Nephron (organoid): ENCODE measurements at regions not wholly inside any gene's neighbourhood (a gene's known extent, or its start where the extent isn't known, plus 50 kb on each side); places are given as distances from the start of the nearest gene placed in this dataset.
"Not testable (repeated sequence)": the region's sequence is repeated elsewhere in the genome, so short reads cannot be mapped to it uniquely, and the experiment has no call there.

Experiments used
- H3K27ac Mint-ChIP-seq, 3 experiments: 2 replicates each; pipeline ENCODE4 v1.8.0; 2020; ENCODE audit warnings: mixed read lengths in 3 of 3, mild to moderate bottlenecking in 2 of 3, moderate library complexity in 1 of 3
- H3K27me3 Mint-ChIP-seq: 2 replicates; pipeline ENCODE4 v1.8.0; 2021; ENCODE audit warnings: low read depth, mild to moderate bottlenecking, moderate library complexity, mixed read lengths
- H3K36me3 Mint-ChIP-seq: 2 replicates; pipeline ENCODE4 v1.8.0; 2020; ENCODE audit warnings: low read depth, mixed read lengths
- H3K4me1 Mint-ChIP-seq: 2 replicates; pipeline ENCODE4 v1.8.0; 2020; ENCODE audit warnings: mixed read lengths
- H3K4me3 Mint-ChIP-seq, 3 experiments: 2 replicates each; pipeline ENCODE4 v1.8.0; 2020; ENCODE audit warnings: mild to moderate bottlenecking in 3 of 3, mixed read lengths in 3 of 3, moderate library complexity in 2 of 3
- H3K9me3 Mint-ChIP-seq: 2 replicates; pipeline ENCODE4 v1.8.0; 2020; ENCODE audit warnings: mixed read lengths
- TF ChIP-seq, protein P1 (sequence below), 3 experiments: fragments of 200-600 bp; sonication (generic); IDR thresholded peaks; one replicate each; pipeline ENCODE4 v1.5.0; 2021; ENCODE audit warnings: antibody characterized with exemption in 3 of 3; ENCODE audit not compliant: unreplicated experiment in 3 of 3

DNA sequence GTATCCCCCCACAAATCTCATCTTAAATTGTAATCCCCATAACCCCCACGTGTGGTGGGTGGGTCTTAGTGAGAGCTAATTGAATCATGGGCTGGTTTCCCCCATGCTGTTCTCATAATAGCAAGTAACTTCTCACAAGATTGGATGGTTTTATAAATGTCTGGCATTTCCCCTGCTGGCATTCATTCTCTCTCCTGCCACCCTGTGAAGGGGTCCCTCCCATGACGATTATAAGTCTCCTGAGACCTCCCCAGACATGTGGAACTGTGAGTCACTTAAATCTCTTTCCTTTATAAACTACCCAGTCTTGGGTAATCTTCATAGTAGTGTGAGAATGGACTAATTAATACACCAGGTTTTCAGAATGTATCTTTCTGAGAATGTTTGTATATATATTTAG is 1159.4 kb downstream of the FAM181B start:
- TF ChIP-seq, protein P1, sequence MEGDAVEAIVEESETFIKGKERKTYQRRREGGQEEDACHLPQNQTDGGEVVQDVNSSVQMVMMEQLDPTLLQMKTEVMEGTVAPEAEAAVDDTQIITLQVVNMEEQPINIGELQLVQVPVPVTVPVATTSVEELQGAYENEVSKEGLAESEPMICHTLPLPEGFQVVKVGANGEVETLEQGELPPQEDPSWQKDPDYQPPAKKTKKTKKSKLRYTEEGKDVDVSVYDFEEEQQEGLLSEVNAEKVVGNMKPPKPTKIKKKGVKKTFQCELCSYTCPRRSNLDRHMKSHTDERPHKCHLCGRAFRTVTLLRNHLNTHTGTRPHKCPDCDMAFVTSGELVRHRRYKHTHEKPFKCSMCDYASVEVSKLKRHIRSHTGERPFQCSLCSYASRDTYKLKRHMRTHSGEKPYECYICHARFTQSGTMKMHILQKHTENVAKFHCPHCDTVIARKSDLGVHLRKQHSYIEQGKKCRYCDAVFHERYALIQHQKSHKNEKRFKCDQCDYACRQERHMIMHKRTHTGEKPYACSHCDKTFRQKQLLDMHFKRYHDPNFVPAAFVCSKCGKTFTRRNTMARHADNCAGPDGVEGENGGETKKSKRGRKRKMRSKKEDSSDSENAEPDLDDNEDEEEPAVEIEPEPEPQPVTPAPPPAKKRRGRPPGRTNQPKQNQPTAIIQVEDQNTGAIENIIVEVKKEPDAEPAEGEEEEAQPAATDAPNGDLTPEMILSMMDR (IDR thresholded peaks at IDR 0.05; ENCODE audit: unreplicated experiment in 3 of 3): no peak
- no peaks in the 10 kb centered on the region for H3K4me1 Mint-ChIP-seq
- H3K9me3 Mint-ChIP-seq: no peaks in the 10 kb centered on the region
- H3K27ac Mint-ChIP-seq: no peak overlapping the region
- no peak overlapping the region for H3K4me3 Mint-ChIP-seq
- H3K36me3 Mint-ChIP-seq: no peaks in the 10 kb centered on the region
- no peaks in the 10 kb centered on the region for H3K27me3 Mint-ChIP-seq

DNA sequence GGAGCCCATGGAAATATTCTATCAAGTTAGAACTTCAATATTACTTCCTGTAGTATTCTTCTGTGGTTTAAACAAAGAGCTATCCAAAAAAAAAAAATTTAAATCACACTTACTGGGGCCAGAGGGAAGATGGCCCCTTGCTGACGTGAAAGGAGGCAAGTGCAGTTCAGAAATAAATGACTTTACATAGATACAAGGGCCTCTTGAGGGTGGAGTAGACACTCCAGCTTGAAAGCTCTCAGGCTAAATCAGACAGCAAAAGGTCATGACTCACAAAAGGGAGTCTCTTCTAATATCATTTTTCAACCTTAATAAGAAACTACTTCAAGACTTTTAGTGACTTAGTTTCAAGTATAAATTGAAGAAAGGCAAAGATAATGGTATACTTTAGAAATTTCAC is 1160.3 kb downstream of the FAM181B start:
- TF ChIP-seq, protein P1 (IDR thresholded peaks at IDR 0.05; ENCODE audit: unreplicated experiment in 3 of 3): no peak
- H3K4me1 Mint-ChIP-seq: no peaks in the 10 kb centered on the region
- H3K27me3 Mint-ChIP-seq: no peaks in the 10 kb centered on the region
- H3K4me3 Mint-ChIP-seq: no peak overlapping the region
- H3K36me3 Mint-ChIP-seq: no peaks in the 10 kb centered on the region
- no peak overlapping the region for H3K27ac Mint-ChIP-seq
- H3K9me3 Mint-ChIP-seq: no peaks in the 10 kb centered on the region

DNA sequence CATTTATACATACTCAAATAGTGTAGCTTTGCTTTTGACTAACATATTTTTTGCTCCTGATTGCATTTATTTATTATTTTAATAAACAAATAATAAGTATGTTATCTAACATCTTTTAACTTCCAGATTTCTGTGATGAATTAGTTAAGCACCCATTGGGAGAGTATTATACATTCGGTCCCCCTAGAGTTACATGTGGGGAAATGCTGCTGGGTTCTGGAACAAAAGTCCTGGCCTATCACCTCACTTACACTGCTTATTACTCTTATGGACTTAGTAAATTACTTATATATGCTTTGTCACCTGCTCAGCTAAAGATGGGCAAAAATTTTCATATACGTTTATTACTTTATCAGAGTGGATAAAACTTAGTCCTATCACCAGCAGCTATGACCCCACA is 1163.0 kb downstream of the FAM181B start:
- TF ChIP-seq, protein P1 (IDR thresholded peaks at IDR 0.05; ENCODE audit: unreplicated experiment in 3 of 3): no peak
- Mint-ChIP-seq H3K27me3 (no peaks in the 10 kb centered on the region), H3K36me3 (no peaks in the 10 kb centered on the region), H3K9me3 (no peaks in the 10 kb centered on the region), H3K4me1 (no peaks in the 10 kb centered on the region), H3K27ac (no peak overlapping the region), H3K4me3 (no peak overlapping the region)

DNA sequence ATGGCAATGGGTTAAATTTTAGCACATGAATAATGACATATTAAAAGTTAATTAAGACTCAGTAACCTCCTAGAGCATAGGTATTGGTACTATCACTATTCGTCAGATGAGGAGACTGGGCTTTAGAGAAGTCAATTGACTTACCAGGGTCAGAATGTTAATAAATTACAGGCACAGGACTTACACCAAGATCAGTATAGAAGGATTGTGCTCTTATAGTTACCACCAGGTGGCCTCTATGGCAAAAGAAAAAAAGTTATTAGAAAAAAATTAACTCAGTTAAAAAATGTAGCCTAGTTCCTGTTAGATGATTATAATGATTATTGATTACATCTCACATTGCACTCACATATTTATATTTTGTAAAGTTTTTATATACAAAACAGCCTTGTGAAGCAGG is 1163.7 kb downstream of the FAM181B start:
- Mint-ChIP-seq H3K27me3 (no peaks in the 10 kb centered on the region), H3K9me3 (no peaks in the 10 kb centered on the region), H3K27ac (no peak overlapping the region), H3K4me1 (no peaks in the 10 kb centered on the region), H3K36me3 (no peaks in the 10 kb centered on the region), H3K4me3 (no peak overlapping the region)
- TF ChIP-seq, protein P1 (IDR thresholded peaks at IDR 0.05; ENCODE audit: unreplicated experiment in 3 of 3): no peak

DNA sequence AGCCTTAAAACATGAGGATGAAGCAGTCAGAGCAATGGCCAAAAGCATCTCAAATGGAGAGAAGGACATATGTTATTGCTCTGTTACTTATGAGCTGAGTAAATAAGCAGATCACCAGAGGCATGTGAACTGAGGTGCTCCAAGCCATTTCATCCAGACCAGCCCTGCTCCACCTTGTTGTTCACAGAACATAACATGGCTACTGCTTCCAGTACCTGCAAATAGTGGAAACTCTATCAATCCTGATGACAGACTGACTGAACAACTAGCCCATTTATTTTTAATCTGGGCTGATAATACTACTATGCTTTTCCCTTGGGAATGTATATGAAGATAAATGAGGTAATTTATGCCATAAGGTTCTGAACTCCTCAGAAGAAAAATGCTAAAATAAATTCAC is 1164.7 kb downstream of the FAM181B start:
- TF ChIP-seq, protein P1 (IDR thresholded peaks at IDR 0.05; ENCODE audit: unreplicated experiment in 3 of 3): no peak
- no peaks in the 10 kb centered on the region for H3K9me3 Mint-ChIP-seq
- H3K4me1 Mint-ChIP-seq: no peaks in the 10 kb centered on the region
- no peak overlapping the region for H3K27ac Mint-ChIP-seq
- H3K36me3 Mint-ChIP-seq: no peaks in the 10 kb centered on the region
- no peaks in the 10 kb centered on the region for H3K27me3 Mint-ChIP-seq
- H3K4me3 Mint-ChIP-seq: no peak overlapping the region

DNA sequence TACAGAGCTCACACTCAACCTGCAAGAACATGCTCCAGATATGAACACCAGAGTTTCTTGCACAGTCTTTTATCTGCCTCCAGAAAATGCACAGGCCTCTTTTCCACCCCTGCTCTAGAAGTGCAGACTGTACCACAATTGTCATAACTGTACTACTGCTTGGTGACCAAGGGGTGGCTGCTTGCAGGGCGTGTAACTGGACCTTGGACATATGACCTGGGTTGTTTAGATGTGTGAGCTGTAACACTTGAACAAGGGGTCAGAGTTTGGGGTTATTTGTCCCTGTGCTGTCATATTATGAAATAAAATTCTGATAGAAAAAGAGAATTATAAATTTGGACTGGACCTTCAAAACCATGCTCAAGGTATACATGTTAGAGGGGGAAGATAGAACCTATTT is 1185.5 kb downstream of the FAM181B start:
- no peaks in the 10 kb centered on the region for H3K9me3 Mint-ChIP-seq
- H3K4me3 Mint-ChIP-seq: no peak overlapping the region
- H3K4me1 Mint-ChIP-seq: no peaks in the 10 kb centered on the region

DNA sequence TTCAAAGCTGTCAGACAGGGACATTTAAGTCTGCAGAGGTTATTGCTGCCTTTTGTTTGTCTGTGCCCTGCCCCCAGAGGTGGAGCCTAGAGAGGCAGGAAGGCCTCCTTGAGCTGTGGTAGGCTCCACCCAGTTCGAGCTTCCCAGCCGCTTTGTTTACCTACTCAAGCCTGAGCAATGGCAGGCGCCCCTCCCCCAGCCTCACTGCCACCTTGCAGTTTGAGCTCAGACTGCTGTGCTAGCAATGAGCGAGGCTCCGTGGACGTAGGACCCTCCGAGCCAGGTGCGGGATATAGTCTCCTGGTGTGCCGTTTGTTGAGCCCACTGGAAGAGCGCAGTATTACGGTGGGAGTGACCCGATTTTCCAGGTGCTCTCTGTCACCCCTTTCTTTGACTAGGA is 1193.9 kb downstream of the FAM181B start:
- not testable (repeated sequence) for H3K27ac Mint-ChIP-seq, H3K4me3 Mint-ChIP-seq, H3K27me3 Mint-ChIP-seq, H3K36me3 Mint-ChIP-seq, H3K4me1 Mint-ChIP-seq
- peaks cover 12% of the 10 kb centered on the region for H3K9me3 Mint-ChIP-seq

More for the DNA sequence above, 1185.5 kb downstream of the FAM181B start:
- H3K27ac Mint-ChIP-seq: no peak overlapping the region
- H3K36me3 Mint-ChIP-seq: no peaks in the 10 kb centered on the region
- TF ChIP-seq, protein P1 (IDR thresholded peaks at IDR 0.05; ENCODE audit: unreplicated experiment in 3 of 3): no peak
- H3K27me3 Mint-ChIP-seq: no peaks in the 10 kb centered on the region
